Heart right ventricle (tissue), 16 donors: ENCODE measurements at regions not wholly inside any gene's neighbourhood (a gene's known extent, or its start where the extent isn't known, plus 50 kb on each side); places are given as distances from the start of the nearest gene placed in this dataset.

Source experiments
- ATAC-seq, 8 donors: fragments of 200-7000 bp; cut with Tn5 transposase; one replicate each; pipeline ENCODE4 v1.9.1; 2020; ENCODE audit warnings: mild to moderate bottlenecking in 8 of 8, moderate library complexity in 8 of 8, moderate number of reproducible peaks in 1 of 8
- DNase-seq, 2 donors: peaks; one replicate each; pipeline ENCODE4 v3.0.0-alpha.2; 2020
- H3K27ac ChIP-seq, 10 donors: fragments of 200-600 bp; sonication (generic) in 2 of 10; one replicate each; pipeline versions ENCODE4 v1.5.0 to v1.8.0; 2020 to 2022; ENCODE audit warnings: mild to moderate bottlenecking in 3 of 10
- H3K27me3 ChIP-seq, 7 donors: fragments of 200-600 bp; one replicate each; pipeline ENCODE4 v1.8.0; 2021 to 2022; ENCODE audit warnings: mild to moderate bottlenecking in 2 of 7
- H3K36me3 ChIP-seq, 9 donors: fragments of 200-600 bp; sonication (generic) in 1 of 9; one replicate each; pipeline versions ENCODE4 v1.5.0 to v1.8.0; 2020 to 2022; ENCODE audit warnings: mild to moderate bottlenecking in 2 of 9
- H3K4me1 ChIP-seq, 9 donors: fragments of 200-600 bp; sonication (generic) in 1 of 9; one replicate each; pipeline versions ENCODE4 v1.5.0 to v1.8.0; 2020 to 2022; ENCODE audit warnings: mild to moderate bottlenecking in 4 of 9
- H3K4me3 ChIP-seq, 10 donors: fragments of 200-600 bp; sonication (generic) in 2 of 10; one replicate each; pipeline versions ENCODE4 v1.5.0 to v1.8.0; 2020 to 2022; ENCODE audit warnings: mild to moderate bottlenecking in 7 of 10, moderate library complexity in 2 of 10
- H3K9me3 ChIP-seq, 11 donors: fragments of 200-600 bp in 10 of 11; sonication (generic) in 2 of 11; one replicate each; pipeline versions ENCODE4 v1.5.0 to v1.8.0; 2013 to 2022; ENCODE audit warnings: mild to moderate bottlenecking in 2 of 11, control low read depth in 1 of 11, moderate library complexity in 1 of 11
- WGBS, 2 donors: extraction: QIAGEN DNeasy Blood & Tissue Kit; methylation state at CpG; one replicate each; pipeline ENCODE4 v1.1.7; 2013; ENCODE audit warnings: inconsistent platforms in 1 of 2; 5-methylcytosine and 5-hydroxymethylcytosine counted together
- intact Hi-C, 10 donors: fragments of 100-400 bp; cut with DNase I; formaldehyde crosslinking; loops; one replicate each; pipeline versions ENCODE4 v1.11.1 to v1.14.2; 2022
- TF ChIP-seq, protein P1 (sequence below), 9 donors: fragments of 200-600 bp; sonication (generic) in 2 of 9; IDR thresholded peaks; one replicate each; pipeline versions ENCODE4 v1.5.0 to v1.8.0; 2021 to 2022; ENCODE audit warnings: antibody characterized with exemption in 9 of 9, mild to moderate bottlenecking in 5 of 9, moderate library complexity in 1 of 9
- donor health status: Arrhythmogenic right ventricular cardiomyopathy.
- donor health status: ischemic (EF 13 %, LVEDD 7.1; RV severe dilation, severe dysfunction).
- donor health status: healthy with polysubstance abuse.
- donor health status: DM: no; HTN: yes; CAD: no.
- donor health status: DM: no; HTN: no; CAD: no.
- donor health status: ischemic (EF 25% LVEDD 6.9; RV normal size, moderate dysfunction).
- donor health status: ischemic (EF 25% LVEDD 5.7; RV mildly dilated, moderate dysfunction).
- donor health status: healthy.
- donor health status: DM: yes; HTN: yes; CAD: no.
- donor health status: Ischemic cardiomyopathy.
- donor health status: ischemic (EF 35%, LVEDD 5.7; RV mildly dilated, moderate dysfunction).
- donor health status: nonischemic (EF 11% LVEDD 7.7; RV severe dilation, severe dysfunction).
- donor health status: DM: yes; HTN: yes; CAD: no.
- donor health status: PGD.
- donor health status: ischemic (EF 29% LVEDD 5.4; RV normal size, mild dysfunction).
- donor health status: nonischemic (EF 23%, LVEDD 6.1; RV moderate dilation, normal function).

DNA sequence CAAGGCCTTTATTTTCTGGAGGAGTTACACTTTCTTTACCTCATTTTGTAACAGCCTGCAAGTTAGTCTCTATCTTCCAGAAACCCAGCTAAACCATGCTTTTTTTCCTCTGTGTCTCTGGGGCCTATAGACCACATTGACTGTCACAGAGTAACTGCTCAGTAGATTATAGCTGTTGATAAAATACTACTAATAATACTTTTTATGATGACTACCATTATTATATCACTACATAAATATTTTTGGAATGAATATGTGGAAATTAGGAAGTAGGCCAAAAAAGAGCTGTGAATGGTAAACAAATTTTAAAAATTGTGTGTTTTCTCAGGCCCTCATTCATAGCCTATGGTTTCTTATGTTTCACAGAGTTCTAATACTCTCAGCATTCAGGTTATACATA, 233.1 kb upstream of the USP24 start:
- DNase-seq = no peak
- H3K27ac ChIP-seq = no peak overlapping the region
- intact Hi-C loops = no loop called here
- ATAC-seq = no peak
- H3K36me3 ChIP-seq = no peaks in the 10 kb centered on the region
- peaks cover 0 to 16% (median 3%) of the 10 kb centered on the region in 9 donors for H3K4me1 ChIP-seq
- TF ChIP-seq, protein P1, sequence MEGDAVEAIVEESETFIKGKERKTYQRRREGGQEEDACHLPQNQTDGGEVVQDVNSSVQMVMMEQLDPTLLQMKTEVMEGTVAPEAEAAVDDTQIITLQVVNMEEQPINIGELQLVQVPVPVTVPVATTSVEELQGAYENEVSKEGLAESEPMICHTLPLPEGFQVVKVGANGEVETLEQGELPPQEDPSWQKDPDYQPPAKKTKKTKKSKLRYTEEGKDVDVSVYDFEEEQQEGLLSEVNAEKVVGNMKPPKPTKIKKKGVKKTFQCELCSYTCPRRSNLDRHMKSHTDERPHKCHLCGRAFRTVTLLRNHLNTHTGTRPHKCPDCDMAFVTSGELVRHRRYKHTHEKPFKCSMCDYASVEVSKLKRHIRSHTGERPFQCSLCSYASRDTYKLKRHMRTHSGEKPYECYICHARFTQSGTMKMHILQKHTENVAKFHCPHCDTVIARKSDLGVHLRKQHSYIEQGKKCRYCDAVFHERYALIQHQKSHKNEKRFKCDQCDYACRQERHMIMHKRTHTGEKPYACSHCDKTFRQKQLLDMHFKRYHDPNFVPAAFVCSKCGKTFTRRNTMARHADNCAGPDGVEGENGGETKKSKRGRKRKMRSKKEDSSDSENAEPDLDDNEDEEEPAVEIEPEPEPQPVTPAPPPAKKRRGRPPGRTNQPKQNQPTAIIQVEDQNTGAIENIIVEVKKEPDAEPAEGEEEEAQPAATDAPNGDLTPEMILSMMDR (IDR thresholded peaks at IDR 0.05) = no peak
- no peaks in the 10 kb centered on the region for H3K27me3 ChIP-seq
- peaks cover 0 to 10% (median 0%) of the 10 kb centered on the region in 11 donors for H3K9me3 ChIP-seq
- H3K4me3 ChIP-seq = no peak overlapping the region

DNA sequence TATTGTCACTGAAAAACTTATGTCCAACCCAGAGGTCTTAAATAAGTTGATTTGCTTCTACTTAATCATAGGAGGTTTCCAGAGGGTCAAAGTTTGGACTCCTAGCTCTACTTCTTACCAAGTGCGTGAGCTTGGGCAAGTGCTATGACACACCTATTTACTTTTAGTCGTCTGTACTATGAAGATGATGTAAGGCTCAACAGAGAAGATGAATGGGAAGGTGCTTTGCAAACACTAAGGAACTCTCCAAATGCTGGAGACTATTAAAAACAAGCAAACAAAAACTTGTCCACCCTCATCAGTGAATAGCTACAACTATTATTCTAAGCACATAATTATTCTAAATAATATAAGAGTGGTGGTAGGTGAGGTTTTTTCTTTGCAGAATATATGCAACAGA, 232.3 kb upstream of the USP24 start:
- no peaks in the 10 kb centered on the region for H3K36me3 ChIP-seq
- no peak overlapping the region for H3K27ac ChIP-seq
- H3K9me3 ChIP-seq = peaks cover 0 to 10% (median 0%) of the 10 kb centered on the region in 11 donors
- intact Hi-C loops = no loop called here
- ATAC-seq (no peak), DNase-seq (no peak)
- TF ChIP-seq, protein P1 (IDR thresholded peaks at IDR 0.05) = no peak
- peaks cover 0 to 17% (median 4%) of the 10 kb centered on the region in 9 donors for H3K4me1 ChIP-seq
- 61 to 79% methylated on average over 2 of the region's 2 CpGs for WGBS, 2 donors
- H3K27me3 ChIP-seq = no peaks in the 10 kb centered on the region
- no peak overlapping the region for H3K4me3 ChIP-seq

DNA sequence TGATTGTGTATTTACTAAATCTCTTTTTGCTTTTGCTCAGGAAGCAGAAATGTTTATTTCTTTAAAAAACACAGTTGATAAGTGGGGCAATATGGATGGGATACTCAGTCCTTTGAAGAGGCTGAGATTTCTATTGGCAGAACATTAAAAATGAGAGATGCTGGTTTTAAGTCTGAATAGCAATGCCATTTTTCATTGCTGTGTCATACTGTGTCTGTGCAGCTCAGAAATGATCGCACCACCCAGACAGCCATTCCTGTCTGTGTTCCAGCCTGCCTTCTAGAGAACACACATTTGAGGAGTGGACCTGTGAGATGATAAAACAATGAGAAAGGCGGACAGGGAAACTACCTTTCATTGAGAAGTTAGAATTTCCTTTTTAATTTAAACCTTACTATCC, 231.2 kb upstream of the USP24 start:
- Histone ChIP-seq H3K36me3 (no peaks in the 10 kb centered on the region), H3K27me3 (no peaks in the 10 kb centered on the region), H3K4me1 (peaks cover 0 to 17% (median 4%) of the 10 kb centered on the region in 9 donors), H3K9me3 (peaks cover 0 to 8% (median 0%) of the 10 kb centered on the region in 11 donors), H3K27ac (no peak overlapping the region), H3K4me3 (no peak overlapping the region)
- 94 to 98% methylated on average over 2 of the region's 2 CpGs for WGBS, 2 donors
- ATAC-seq = no peak
- intact Hi-C loops = no loop called here
- no peak for DNase-seq
- TF ChIP-seq, protein P1 (IDR thresholded peaks at IDR 0.05) = no peak

DNA sequence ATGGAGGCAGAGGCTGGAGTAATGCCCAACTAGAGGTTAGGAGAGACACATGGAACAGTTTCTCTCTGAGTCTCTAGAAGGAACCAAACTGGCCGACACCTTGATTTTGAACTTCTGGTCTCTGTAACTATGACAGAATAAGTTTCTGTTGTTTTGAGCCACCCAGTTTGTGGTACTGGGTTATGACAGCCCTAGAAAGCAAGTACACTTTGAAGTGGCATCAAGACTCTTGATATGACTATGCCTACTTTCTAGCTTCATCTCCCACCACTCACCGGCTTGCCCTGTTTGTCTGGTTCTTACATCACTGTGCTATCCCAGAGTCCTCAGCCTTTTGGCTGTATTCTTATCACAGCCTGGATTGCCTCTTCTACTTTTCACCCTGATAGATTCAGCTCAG, 230.3 kb upstream of the USP24 start:
- H3K4me3 ChIP-seq = no peak overlapping the region
- H3K27ac ChIP-seq = no peak overlapping the region
- peaks cover 0 to 17% (median 4%) of the 10 kb centered on the region in 9 donors for H3K4me1 ChIP-seq
- no peak for DNase-seq
- intact Hi-C loops = no loop called here
- no peaks in the 10 kb centered on the region for H3K36me3 ChIP-seq
- ATAC-seq = no peak
- WGBS, 2 donors = 90 to 100% methylated on average over 2 of the region's 2 CpGs
- TF ChIP-seq, protein P1 (IDR thresholded peaks at IDR 0.05) = no peak
- peaks cover 0 to 2% (median 0%) of the 10 kb centered on the region in 11 donors for H3K9me3 ChIP-seq
- H3K27me3 ChIP-seq = no peaks in the 10 kb centered on the region
